Astrocyte (in vitro differentiated cells and primary cell): ENCODE measurements at regions not wholly inside any gene's neighbourhood (a gene's known extent, or its start where the extent isn't known, plus 50 kb on each side); places are given as distances from the start of the nearest gene placed in this dataset.
A peak's percentile ranks its signal among the peaks of the same experiment; 100 is the strongest.

Experiments used
- DNase-seq: peaks from one replicate; pipeline ENCODE4 v3.0.0-alpha.2; 2010; ENCODE audit warnings: low read depth
- FAIRE-seq: peaks from 2 replicates; lab custom pipeline; 2011; peaks lifted over from hg19 to GRCh38; lab: Jason Lieb, UNC
- H2AFZ ChIP-seq: 2 replicates; pipeline ENCODE4 v1.6.0; 2012; ENCODE audit warnings: low read depth, low read length, inconsistent platforms
- H3K27ac ChIP-seq: 2 replicates; pipeline ENCODE4 v1.5.1; 2011; ENCODE audit warnings: low read depth, low read length, inconsistent platforms
- H3K27me3 ChIP-seq: 2 replicates; pipeline ENCODE4 v1.6.0; 2011; ENCODE audit warnings: low read length, inconsistent platforms; ENCODE audit not compliant: insufficient read depth
- H3K36me3 ChIP-seq: 2 replicates; pipeline ENCODE4 v1.5.1; 2011; ENCODE audit warnings: low read length, inconsistent platforms; ENCODE audit not compliant: insufficient read depth
- H3K4me1 ChIP-seq: 2 replicates; pipeline ENCODE4 v1.5.1; 2011; ENCODE audit warnings: low read length, inconsistent platforms; ENCODE audit not compliant: insufficient read depth
- H3K4me2 ChIP-seq: 2 replicates; pipeline ENCODE4 v1.6.0; 2012; ENCODE audit warnings: low read length, inconsistent platforms
- H3K4me3 ChIP-seq: 2 replicates; pipeline ENCODE4 v1.5.1; 2011; ENCODE audit warnings: low read depth, mild to moderate bottlenecking, low read length, inconsistent platforms; ENCODE audit not compliant: insufficient read depth
- H3K79me2 ChIP-seq: 2 replicates; pipeline ENCODE4 v1.6.0; 2012; ENCODE audit warnings: mild to moderate bottlenecking, low read length, inconsistent platforms; ENCODE audit not compliant: insufficient read depth
- H3K9ac ChIP-seq: 2 replicates; pipeline ENCODE4 v1.6.0; 2012; ENCODE audit warnings: mild to moderate bottlenecking, low read length, inconsistent platforms
- H3K9me3 ChIP-seq: 2 replicates; pipeline ENCODE4 v1.5.1; 2012; ENCODE audit warnings: low read depth, mild to moderate bottlenecking, low read length, inconsistent platforms; ENCODE audit not compliant: insufficient read depth
- H4K20me1 ChIP-seq: 2 replicates; pipeline ENCODE4 v1.6.0; 2012; ENCODE audit warnings: low read length, inconsistent platforms; ENCODE audit not compliant: insufficient read depth
- H3K27ac Mint-ChIP-seq: one replicate; pipeline ENCODE4 v1.8.0; 2021; ENCODE audit warnings: mild to moderate bottlenecking, mixed read lengths; ENCODE audit not compliant: unreplicated experiment
- H3K27me3 Mint-ChIP-seq: one replicate; pipeline ENCODE4 v1.8.0; 2021; ENCODE audit warnings: low read depth, mixed read lengths; ENCODE audit not compliant: unreplicated experiment
- H3K36me3 Mint-ChIP-seq: one replicate; pipeline ENCODE4 v1.8.0; 2021; ENCODE audit warnings: low read depth, mixed read lengths; ENCODE audit not compliant: unreplicated experiment
- H3K4me1 Mint-ChIP-seq: one replicate; pipeline ENCODE4 v1.8.0; 2021; ENCODE audit warnings: low read depth, mixed read lengths; ENCODE audit not compliant: unreplicated experiment
- H3K4me3 Mint-ChIP-seq: one replicate; pipeline ENCODE4 v1.8.0; 2021; ENCODE audit warnings: mild to moderate bottlenecking, moderate library complexity, mixed read lengths; ENCODE audit not compliant: unreplicated experiment
- H3K9me3 Mint-ChIP-seq: one replicate; pipeline ENCODE4 v1.8.0; 2021; ENCODE audit warnings: mild to moderate bottlenecking, mixed read lengths; ENCODE audit not compliant: unreplicated experiment
- EZH2 ChIP-seq: IDR thresholded peaks from 2 replicates; pipeline ENCODE4 v1.6.1; 2012; ENCODE audit warnings: mild to moderate bottlenecking, low read length, inconsistent platforms; ENCODE audit not compliant: insufficient read depth
- TF ChIP-seq, protein P1 (sequence below): IDR thresholded peaks from 2 replicates; pipeline ENCODE4 v1.5.1; 2011; ENCODE audit warnings: low read depth, mild to moderate bottlenecking, inconsistent platforms, low read length, moderate library complexity; ENCODE audit not compliant: insufficient read depth

DNA sequence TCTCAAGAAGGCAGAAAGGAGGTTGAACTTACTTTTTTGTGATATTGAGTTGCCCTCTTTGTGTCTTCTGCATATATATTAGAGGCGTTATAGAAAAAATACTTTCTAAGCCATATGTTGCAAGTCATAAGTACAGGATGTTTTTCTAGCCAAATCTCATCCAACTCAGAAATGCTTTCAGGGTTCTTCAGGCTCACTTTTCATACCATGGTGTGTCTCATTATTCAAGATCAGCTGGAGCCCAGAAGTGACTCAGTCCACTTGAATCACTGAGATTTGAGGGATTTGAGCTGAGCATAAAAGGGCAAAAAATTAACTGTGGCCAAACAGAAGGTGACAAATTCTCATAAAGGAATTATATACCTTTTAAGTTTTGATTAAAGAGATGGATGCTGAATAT lies 157.3 kb downstream of the WNT5A start:
- Histone ChIP-seq H3K9me3 (no peaks in the 10 kb centered on the region), H4K20me1 (no peaks in the 10 kb centered on the region), H3K9ac (peak overlapping the region; percentile 83), H3K4me1 (peaks cover 46% of the 10 kb centered on the region), H3K4me3 (peak overlapping the region; percentile 15), H3K36me3 (no peaks in the 10 kb centered on the region), H2AFZ (no peak overlapping the region), H3K79me2 (no peaks in the 10 kb centered on the region), H3K27ac (peak overlapping the region; percentile 97), H3K27me3 (no peaks in the 10 kb centered on the region), H3K4me2 (peak overlapping the region; percentile 82)
- FAIRE-seq (peak; percentile 93), DNase-seq (peak; percentile 97)
- Mint-ChIP-seq H3K27ac (peak overlapping the region; percentile 97), H3K9me3 (peaks cover 2% of the 10 kb centered on the region), H3K4me3 (peak overlapping the region; percentile 17), H3K36me3 (no peaks in the 10 kb centered on the region), H3K4me1 (peaks cover 45% of the 10 kb centered on the region), H3K27me3 (no peaks in the 10 kb centered on the region)
- TF ChIP-seq, protein P1, sequence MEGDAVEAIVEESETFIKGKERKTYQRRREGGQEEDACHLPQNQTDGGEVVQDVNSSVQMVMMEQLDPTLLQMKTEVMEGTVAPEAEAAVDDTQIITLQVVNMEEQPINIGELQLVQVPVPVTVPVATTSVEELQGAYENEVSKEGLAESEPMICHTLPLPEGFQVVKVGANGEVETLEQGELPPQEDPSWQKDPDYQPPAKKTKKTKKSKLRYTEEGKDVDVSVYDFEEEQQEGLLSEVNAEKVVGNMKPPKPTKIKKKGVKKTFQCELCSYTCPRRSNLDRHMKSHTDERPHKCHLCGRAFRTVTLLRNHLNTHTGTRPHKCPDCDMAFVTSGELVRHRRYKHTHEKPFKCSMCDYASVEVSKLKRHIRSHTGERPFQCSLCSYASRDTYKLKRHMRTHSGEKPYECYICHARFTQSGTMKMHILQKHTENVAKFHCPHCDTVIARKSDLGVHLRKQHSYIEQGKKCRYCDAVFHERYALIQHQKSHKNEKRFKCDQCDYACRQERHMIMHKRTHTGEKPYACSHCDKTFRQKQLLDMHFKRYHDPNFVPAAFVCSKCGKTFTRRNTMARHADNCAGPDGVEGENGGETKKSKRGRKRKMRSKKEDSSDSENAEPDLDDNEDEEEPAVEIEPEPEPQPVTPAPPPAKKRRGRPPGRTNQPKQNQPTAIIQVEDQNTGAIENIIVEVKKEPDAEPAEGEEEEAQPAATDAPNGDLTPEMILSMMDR, result no peak
- no peak for TF ChIP-seq EZH2

DNA sequence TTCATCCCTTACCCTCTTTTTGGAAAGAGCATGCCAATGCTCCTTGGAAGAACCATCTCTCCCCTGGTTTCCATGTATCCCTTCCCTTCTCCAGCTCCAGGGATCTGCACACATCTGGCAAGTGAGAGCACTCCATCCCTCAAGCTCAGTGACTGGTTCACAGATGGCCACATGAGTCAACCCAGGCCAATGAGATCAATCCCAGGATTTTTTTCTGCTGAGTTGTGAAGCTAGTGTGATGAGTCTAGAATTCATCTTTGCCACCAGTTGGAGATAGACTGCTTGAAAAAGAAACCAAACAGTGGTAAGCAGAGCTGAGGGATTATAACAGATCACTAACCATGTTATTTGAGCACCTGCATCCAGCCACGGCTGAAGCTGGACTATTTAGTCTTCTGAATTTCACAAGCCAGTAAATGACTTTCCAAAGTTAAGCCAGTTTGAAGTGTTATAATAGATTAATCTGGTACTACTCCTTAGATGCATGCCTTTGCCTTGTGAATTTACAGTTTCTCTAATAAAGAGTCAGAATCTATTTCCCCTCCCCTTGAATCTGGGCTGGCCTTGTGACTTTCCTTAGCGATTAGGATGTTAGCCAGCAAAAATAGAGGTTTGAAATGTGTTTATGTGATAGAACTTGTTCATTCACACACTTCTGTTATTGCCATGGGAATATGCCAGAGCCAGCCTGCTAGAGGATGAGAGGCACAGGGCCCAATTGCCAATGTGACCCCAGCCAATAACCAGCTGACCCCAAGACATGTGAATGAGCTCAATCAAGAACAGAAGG lies 159.8 kb downstream of the WNT5A start:
- Histone ChIP-seq H3K4me1 (peaks cover 32% of the 10 kb centered on the region), H2AFZ (no peak overlapping the region), H3K4me2 (peak overlapping the region; percentile 28), H3K9ac (no peak overlapping the region), H3K79me2 (no peaks in the 10 kb centered on the region), H3K36me3 (no peaks in the 10 kb centered on the region), H3K27me3 (no peaks in the 10 kb centered on the region), H3K27ac (peak overlapping the region; percentile 16), H3K4me3 (no peak overlapping the region), H3K9me3 (no peaks in the 10 kb centered on the region), H4K20me1 (no peaks in the 10 kb centered on the region)
- no peak for TF ChIP-seq EZH2
- TF ChIP-seq, protein P1, result no peak
- FAIRE-seq, result peak; percentile 29
- no peaks in the 10 kb centered on the region for H3K27me3 Mint-ChIP-seq
- peak; percentile 83 for DNase-seq
- H3K36me3 Mint-ChIP-seq, result no peaks in the 10 kb centered on the region
- peak overlapping the region; percentile 38 for H3K27ac Mint-ChIP-seq
- no peak overlapping the region for H3K4me3 Mint-ChIP-seq
- H3K4me1 Mint-ChIP-seq, result peaks cover 30% of the 10 kb centered on the region
- H3K9me3 Mint-ChIP-seq, result peaks cover 2% of the 10 kb centered on the region

- H3K36me3 ChIP-seq, result no peaks in the 10 kb centered on the region
- H3K9me3 ChIP-seq, result no peaks in the 10 kb centered on the region
- no peak overlapping the region for H3K9ac ChIP-seq
- H3K9me3 Mint-ChIP-seq, result peaks cover 2% of the 10 kb centered on the region
- DNase-seq (peak; percentile 58), FAIRE-seq (no peak)
- peak overlapping the region; percentile 3 for H3K4me2 ChIP-seq
- no peaks in the 10 kb centered on the region for H4K20me1 ChIP-seq
- H2AFZ ChIP-seq, result peak overlapping the region; percentile 62
- no peaks in the 10 kb centered on the region for H3K36me3 Mint-ChIP-seq
- no peak for TF ChIP-seq EZH2
- TF ChIP-seq, protein P1, result no peak
- no peaks in the 10 kb centered on the region for H3K79me2 ChIP-seq
- no peaks in the 10 kb centered on the region for H3K27me3 Mint-ChIP-seq
- no peak overlapping the region for H3K27ac Mint-ChIP-seq
- H3K27ac ChIP-seq, result no peak overlapping the region
- H3K4me1 ChIP-seq, result peaks cover 13% of the 10 kb centered on the region
- H3K4me1 Mint-ChIP-seq, result peaks cover 6% of the 10 kb centered on the region
- H3K4me3 Mint-ChIP-seq, result no peak overlapping the region
- H3K27me3 ChIP-seq, result no peaks in the 10 kb centered on the region
- H3K4me3 ChIP-seq, result no peak overlapping the region
These were observed 164.5 kb downstream of the WNT5A start for GRCh38 chr3:55322638-55323037.
